ENCODE measurements at regions not wholly inside any gene's neighbourhood (a gene's known extent, or its start where the extent isn't known, plus 50 kb on each side); places are given as distances from the start of the nearest gene placed in this dataset.

- no peak for TF ChIP-seq CTCF (IDR thresholded peaks at IDR 0.05)
These were observed 687.4 kb downstream of the EPM2A start for GRCh38 chr6:145047891-145048290.

GRCh38 chr6:145051661-145052060 is 683.7 kb downstream of the EPM2A start:
- Histone ChIP-seq H3K27ac (no peak overlapping the region), H3K27me3 (no peaks in the 10 kb centered on the region), H3K4me1 (no peaks in the 10 kb centered on the region), H3K4me3 (no peak overlapping the region), H3K36me3 (no peaks in the 10 kb centered on the region), H3K9me3 (no peaks in the 10 kb centered on the region)
- no peak for TF ChIP-seq CTCF (IDR thresholded peaks at IDR 0.05)
- DNase-seq (ENCODE audit: low spot score), result no peak

More at GRCh38 chr6:145047891-145048290, 687.4 kb downstream of the EPM2A start:
- peaks cover 0 to 16% of the 10 kb centered on the region in 2 donors for H3K4me1 ChIP-seq
- H3K27me3 ChIP-seq, result no peaks in the 10 kb centered on the region
- no peaks in the 10 kb centered on the region for H3K9me3 ChIP-seq
- no peak for DNase-seq (ENCODE audit: low spot score)
- H3K27ac ChIP-seq, result no peak overlapping the region
- H3K4me3 ChIP-seq, result no peak overlapping the region
- no peaks in the 10 kb centered on the region for H3K36me3 ChIP-seq

GRCh38 chr6:145055567-145055966 is 679.8 kb downstream of the EPM2A start:
- DNase-seq (ENCODE audit: low spot score), result no peak
- Histone ChIP-seq H3K27ac (no peak overlapping the region), H3K9me3 (no peaks in the 10 kb centered on the region), H3K36me3 (no peaks in the 10 kb centered on the region), H3K4me1 (no peaks in the 10 kb centered on the region), H3K4me3 (no peak overlapping the region), H3K27me3 (no peaks in the 10 kb centered on the region)
- TF ChIP-seq CTCF (IDR thresholded peaks at IDR 0.05), result no peak

- TF ChIP-seq CTCF (IDR thresholded peaks at IDR 0.05), result no peak
- Histone ChIP-seq H3K9me3 (no peaks in the 10 kb centered on the region), H3K36me3 (no peaks in the 10 kb centered on the region), H3K27me3 (no peaks in the 10 kb centered on the region), H3K27ac (no peak overlapping the region), H3K4me1 (no peaks in the 10 kb centered on the region), H3K4me3 (no peak overlapping the region)
- no peak for DNase-seq (ENCODE audit: low spot score)
These were observed 674.6 kb downstream of the EPM2A start for GRCh38 chr6:145060714-145061113.

GRCh38 chr6:145063091-145063490 is 672.2 kb downstream of the EPM2A start:
- no peak overlapping the region for H3K27ac ChIP-seq
- H3K9me3 ChIP-seq, result no peaks in the 10 kb centered on the region
- no peak overlapping the region for H3K4me3 ChIP-seq
- no peak for TF ChIP-seq CTCF (IDR thresholded peaks at IDR 0.05)
- H3K36me3 ChIP-seq, result no peaks in the 10 kb centered on the region
- no peaks in the 10 kb centered on the region for H3K27me3 ChIP-seq
- DNase-seq (ENCODE audit: low spot score), result no peak
- no peaks in the 10 kb centered on the region for H3K4me1 ChIP-seq

GRCh38 chr6:145067430-145067829 is 667.9 kb downstream of the EPM2A start:
- H3K36me3 ChIP-seq, result no peaks in the 10 kb centered on the region
- H3K9me3 ChIP-seq, result no peaks in the 10 kb centered on the region
- H3K27ac ChIP-seq, result no peak overlapping the region
- H3K4me3 ChIP-seq, result no peak overlapping the region
- no peaks in the 10 kb centered on the region for H3K27me3 ChIP-seq
- H3K4me1 ChIP-seq, result no peaks in the 10 kb centered on the region
- TF ChIP-seq CTCF (IDR thresholded peaks at IDR 0.05), result no peak
- DNase-seq (ENCODE audit: low spot score), result no peak
